HepG2 (cell line): ENCODE measurements at regions not wholly inside any gene's neighbourhood (a gene's known extent, or its start where the extent isn't known, plus 50 kb on each side); places are given as distances from the start of the nearest gene placed in this dataset.

ENCODE experiments used
- ATAC-seq: fragments of 200-7000 bp; cut with Tn5 transposase; 3 replicates; pipeline ENCODE4 v1.9.1; 2020; ENCODE audit warnings: mild to moderate bottlenecking, moderate library complexity
- BruUV-seq: library from RNA; stranded (reverse); fragments of 400-500 nt; replicated peaks from 2 replicates; lab custom pipeline; 2021; lab: Mats Ljungman, UMichigan
- CTCF ChIA-PET: fragments of 300-600 bp; formaldehyde crosslinking; extraction: SDS; loops from one replicate; lab custom pipeline; 2021; ENCODE audit warnings: low total read pairs, inconsistent platforms, low intra/inter-chr PET ratio; lab: Yijun Ruan, JAX
- POLR2A ChIA-PET: fragments of 350-600 bp; sonication (Branson Sonifier 250); formaldehyde crosslinking; loops from one replicate; lab custom pipeline; 2020; ENCODE audit warnings: antibody characterized with exemption, inconsistent platforms; lab: Yijun Ruan, JAX
- DNase-seq: peaks from one replicate; pipeline ENCODE4 v3.0.0-alpha.2; 2015; ENCODE audit warnings: low spot score
- FAIRE-seq: peaks from 3 replicates; lab custom pipeline; 2011; peaks lifted over from hg19 to GRCh38; lab: Jason Lieb, UNC
- H2AFZ ChIP-seq: one replicate; pipeline ENCODE4 v1.6.1; 2011; ENCODE audit warnings: low read length, inconsistent platforms
- H3K27ac ChIP-seq: fragments of 300-600 bp; 3 replicates; pipeline ENCODE4 v1.8.0; 2011; ENCODE audit warnings: mixed run types, mild to moderate bottlenecking, mixed read lengths, low read length, inconsistent platforms; ENCODE audit not compliant: insufficient read depth; ENCODE audit errors: extremely low read length
- H3K27me3 ChIP-seq, 2 experiments: fragments of 200-600 bp in 1 of 2; 2 replicates in 1 of 2; 3 replicates in 1 of 2; pipeline versions ENCODE4 v1.6.0 to v1.8.0; 2011; ENCODE audit warnings: low read length in 2 of 2, mild to moderate bottlenecking in 2 of 2, moderate library complexity in 2 of 2, inconsistent platforms in 1 of 2; ENCODE audit not compliant: insufficient read depth in 2 of 2, control insufficient read depth in 1 of 2
- H3K36me3 ChIP-seq, 2 experiments: fragments of 200-600 bp in 1 of 2; replicated peaks in 1 of 2; 2 replicates in 1 of 2; 3 replicates in 1 of 2; pipeline versions ENCODE4 v1.5.1 to v1.8.0; 2011; ENCODE audit warnings: low read length in 2 of 2, inconsistent platforms in 1 of 2; ENCODE audit not compliant: insufficient read depth in 2 of 2, control insufficient read depth in 1 of 2
- H3K4me1 ChIP-seq: 2 replicates; pipeline ENCODE4 v1.5.1; 2012; ENCODE audit warnings: low read length, inconsistent platforms; ENCODE audit not compliant: insufficient read depth
- H3K4me2 ChIP-seq: 2 replicates; pipeline ENCODE4 v1.6.0; 2011; ENCODE audit warnings: low read depth, low read length, inconsistent platforms
- H3K4me3 ChIP-seq, 3 experiments: fragments of 200-600 bp in 1 of 3; sonication (generic), shearing (Covaris generic) in 1 of 3; replicated peaks in 1 of 3; 2 replicates each; pipeline ENCODE4 v1.5.1; 2011 to 2016; ENCODE audit warnings: low read length in 3 of 3, inconsistent platforms in 2 of 3, low read depth in 2 of 3, mild to moderate bottlenecking in 2 of 3, control low read depth in 1 of 3, mixed read lengths in 1 of 3; ENCODE audit not compliant: insufficient read depth in 1 of 3
- H3K79me2 ChIP-seq: one replicate; pipeline ENCODE4 v1.6.1; 2011; ENCODE audit warnings: low read length, inconsistent platforms; ENCODE audit not compliant: insufficient read depth
- H3K9ac ChIP-seq: 2 replicates; pipeline ENCODE4 v1.6.0; 2011; ENCODE audit warnings: mild to moderate bottlenecking, low read depth, low read length, inconsistent platforms; ENCODE audit not compliant: insufficient read depth
- H3K9me3 ChIP-seq: 2 replicates; pipeline ENCODE4 v1.5.1; 2012; ENCODE audit warnings: mild to moderate bottlenecking, low read length
- H4K20me1 ChIP-seq: 2 replicates; pipeline ENCODE4 v1.6.0; 2011; ENCODE audit warnings: inconsistent platforms, mild to moderate bottlenecking, low read length, moderate library complexity; ENCODE audit not compliant: insufficient read depth
- FOXA1 ChIP-seq, 2 experiments: fragments of 450-650 bp in 1 of 2; sonication (generic) in 1 of 2; formaldehyde crosslinking in 1 of 2; IDR thresholded peaks; 2 replicates each; pipeline versions ENCODE4 v1.4.0 to v1.6.1; 2016 to 2020; ENCODE audit warnings: missing genetic modification reagents in 1 of 2
- FOXP1 ChIP-seq, 2 experiments: fragments of 450-650 bp in 1 of 2; IDR thresholded peaks; 2 replicates each; pipeline ENCODE4 v1.6.1; 2017 to 2018; ENCODE audit warnings: antibody characterized with exemption in 1 of 2
- GMEB2 ChIP-seq: IDR thresholded peaks from 2 replicates; pipeline ENCODE4 v1.6.1; 2016; ENCODE audit warnings: missing biosample characterization, missing genetic modification reagents, low read depth
- HOMEZ ChIP-seq: IDR thresholded peaks from 2 replicates; pipeline ENCODE4 v1.6.1; 2016; ENCODE audit warnings: low read depth
- NR3C1 ChIP-seq: sonication (generic); formaldehyde crosslinking; IDR thresholded peaks from 2 replicates; pipeline ENCODE4 v1.4.0; 2020; ENCODE audit warnings: missing genetic modification reagents
- ONECUT2 ChIP-seq: sonication (generic); formaldehyde crosslinking; IDR thresholded peaks from 2 replicates; pipeline ENCODE4 v1.4.0; 2020; ENCODE audit warnings: missing genetic modification reagents
- PRPF4 ChIP-seq: fragments of 200-400 bp; formaldehyde crosslinking; IDR thresholded peaks from 2 replicates; pipeline ENCODE4 v1.6.1; 2016; ENCODE audit warnings: low read length, low read depth; ENCODE audit not compliant: poor library complexity, severe bottlenecking
- RNF219 ChIP-seq: sonication (generic); formaldehyde crosslinking; IDR thresholded peaks from 2 replicates; pipeline ENCODE4 v1.5.0; 2020; ENCODE audit warnings: mild to moderate bottlenecking, missing genetic modification reagents
- TIGD3 ChIP-seq: sonication (generic); formaldehyde crosslinking; IDR thresholded peaks from 2 replicates; pipeline ENCODE4 v1.5.1; 2020; ENCODE audit warnings: mild to moderate bottlenecking, missing genetic modification reagents, borderline replicate concordance
- ZBTB7A ChIP-seq: sonication (generic); formaldehyde crosslinking; IDR thresholded peaks from 2 replicates; pipeline ENCODE4 v1.8.0; 2022; ENCODE audit warnings: mild to moderate bottlenecking, missing genetic modification reagents
- ZFP82 ChIP-seq: sonication (generic); formaldehyde crosslinking; IDR thresholded peaks from 2 replicates; pipeline ENCODE4 v1.5.1; 2020; ENCODE audit warnings: mild to moderate bottlenecking, missing genetic modification reagents, borderline replicate concordance
- ZFYVE20 ChIP-seq: sonication (generic); formaldehyde crosslinking; IDR thresholded peaks from 2 replicates; pipeline ENCODE4 v1.8.0; 2023; ENCODE audit warnings: low read depth, mild to moderate bottlenecking, moderate library complexity, missing genetic modification reagents, borderline replicate concordance
- ZNF333 ChIP-seq: sonication (generic); formaldehyde crosslinking; IDR thresholded peaks from 2 replicates; pipeline ENCODE4 v1.4.0; 2020; ENCODE audit warnings: mild to moderate bottlenecking, missing genetic modification reagents, borderline replicate concordance
- ZNF7 ChIP-seq: IDR thresholded peaks from 2 replicates; pipeline ENCODE4 v1.6.1; 2016; ENCODE audit warnings: missing biosample characterization, missing genetic modification reagents
- ZNF780A ChIP-seq: sonication (generic); formaldehyde crosslinking; IDR thresholded peaks from 2 replicates; pipeline ENCODE4 v1.8.0; 2022; ENCODE audit warnings: mild to moderate bottlenecking, missing genetic modification reagents, moderate library complexity
- ZNF878 ChIP-seq: sonication (generic); formaldehyde crosslinking; IDR thresholded peaks from 2 replicates; pipeline ENCODE4 v1.8.1; 2023; ENCODE audit warnings: mild to moderate bottlenecking, missing genetic modification reagents, moderate library complexity
- WGBS: methylation state at CpG from one replicate; pipeline ENCODE4 v1.1.6; 2017; ENCODE audit warnings: low lambda C conversion rate; 5-methylcytosine and 5-hydroxymethylcytosine counted together
- in situ Hi-C: cut with HindIII; loops from 2 replicates; pipeline ENCODE4 v1.10.0; 2017; ENCODE audit warnings: low pct_unique_long_range_greater_than_20kb; ENCODE audit not compliant: extremely low pct_ligation_motif_present
- intact Hi-C: fragments of 100-400 bp; cut with micrococcal nuclease; formaldehyde crosslinking; loops from one replicate; pipeline ENCODE4 v1.10.0; 2022; ENCODE audit not compliant: unreplicated experiment

- TF ChIP-seq RNF219 (CRISPR knock-in tag): no peak
These were observed 362.5 kb upstream of the CCNH start (continued) for GRCh38 chr5:87775228-87775627.

GRCh38 chr5:87774804-87775203 is 362.1 kb upstream of the CCNH start:
- ChIA-PET POLR2A (no interaction called here), CTCF (no interaction called here)
- no peak for TF ChIP-seq ONECUT2
- TF ChIP-seq NR3C1 (CRISPR knock-in tag): no peak
- no peak for TF ChIP-seq HOMEZ
- no peak for TF ChIP-seq ZNF333
- TF ChIP-seq ZNF780A (CRISPR knock-in tag): no peak
- no peak for TF ChIP-seq ZFP82 (CRISPR knock-in tag)
- no peak for TF ChIP-seq ZBTB7A (CRISPR knock-in tag)
- TF ChIP-seq FOXP1 (IDR thresholded peaks at IDR 0.05): no peak
- TF ChIP-seq FOXP1 (CRISPR knock-in tag; IDR thresholded peaks at IDR 0.05): no peak
- no peak for TF ChIP-seq GMEB2 (CRISPR knock-in tag)
- TF ChIP-seq ZNF878 (CRISPR knock-in tag): no peak
- no peak for TF ChIP-seq TIGD3 (CRISPR knock-in tag)
- TF ChIP-seq PRPF4: no peak
- no peak for TF ChIP-seq FOXA1 (IDR thresholded peaks at IDR 0.05)
- no peak for TF ChIP-seq FOXA1 (CRISPR knock-in tag; IDR thresholded peaks at IDR 0.05)
- no peak for TF ChIP-seq ZFYVE20 (CRISPR knock-in tag)
- no peak for TF ChIP-seq ZNF7 (CRISPR knock-in tag)
- H4K20me1 ChIP-seq: no peaks in the 10 kb centered on the region
- no TSS peak for BruUV-seq
- no peaks in the 10 kb centered on the region for H3K79me2 ChIP-seq
- no peak for DNase-seq
- H3K36me3 ChIP-seq: no peaks in the 10 kb centered on the region
- no peak overlapping the region for H3K4me2 ChIP-seq
- H3K27ac ChIP-seq: no peak overlapping the region
- no peaks in the 10 kb centered on the region for H3K9me3 ChIP-seq
- H3K27me3 ChIP-seq: no peaks in the 10 kb centered on the region
- H3K4me3 ChIP-seq: no peak overlapping the region
- H3K9ac ChIP-seq: no peak overlapping the region
- H3K4me1 ChIP-seq: no peaks in the 10 kb centered on the region
- FAIRE-seq: no peak
- WGBS: 8% methylated on average over 1 of the region's 1 CpG
- ATAC-seq: no peak
- no peak overlapping the region for H2AFZ ChIP-seq
- intact Hi-C loops: no loop called here
- in situ Hi-C loops: no loop called here
